NCI-H748 (cell line): ENCODE measurements at regions not wholly inside any gene's neighbourhood (a gene's known extent, or its start where the extent isn't known, plus 50 kb on each side); places are given as distances from the start of the nearest gene placed in this dataset.
"Not testable (repeated sequence)": the region's sequence is repeated elsewhere in the genome, so short reads cannot be mapped to it uniquely, and the experiment has no call there.

Experiments
- DNase-seq: peaks from one replicate; lab custom pipeline; 2025; ENCODE audit not compliant: unreplicated experiment; lab: John Stamatoyannopoulos, UW

GRCh38 chr14:71619472-71619871 lies 312.8 kb upstream of the RGS6 start:
- no peak for DNase-seq

- no peak for DNase-seq
These were observed 311.8 kb upstream of the RGS6 start for GRCh38 chr14:71620401-71620800.

- no peak for DNase-seq
These were observed 311.0 kb upstream of the RGS6 start for GRCh38 chr14:71621276-71621675.

- no peak for DNase-seq
These were observed 310.1 kb upstream of the RGS6 start for GRCh38 chr14:71621980-71622605.

- DNase-seq, result no peak
These were observed 308.3 kb upstream of the RGS6 start for GRCh38 chr14:71623939-71624338.

GRCh38 chr14:71625175-71625574 lies 307.1 kb upstream of the RGS6 start:
- DNase-seq, result no peak

GRCh38 chr14:71625891-71626701 lies 306.1 kb upstream of the RGS6 start:
- no peak for DNase-seq

- no peak for DNase-seq
These were observed 303.8 kb upstream of the RGS6 start for GRCh38 chr14:71628433-71628832.

- DNase-seq, result no peak
These were observed 303.0 kb upstream of the RGS6 start for GRCh38 chr14:71629250-71629649.

GRCh38 chr14:71629765-71630492 lies 302.3 kb upstream of the RGS6 start:
- no peak for DNase-seq

GRCh38 chr14:71631030-71631429 lies 301.2 kb upstream of the RGS6 start:
- not testable (repeated sequence) for DNase-seq

GRCh38 chr14:71632440-71632946 lies 299.7 kb upstream of the RGS6 start:
- no peak for DNase-seq

- no peak for DNase-seq
These were observed 296.2 kb upstream of the RGS6 start for GRCh38 chr14:71636076-71636475.

- no peak for DNase-seq
These were observed 295.3 kb upstream of the RGS6 start for GRCh38 chr14:71636820-71637471.

- no peak for DNase-seq
These were observed 293.6 kb upstream of the RGS6 start for GRCh38 chr14:71638523-71639196.

GRCh38 chr14:71642715-71643114 lies 289.5 kb upstream of the RGS6 start:
- no peak for DNase-seq

GRCh38 chr14:71645656-71646055 lies 286.6 kb upstream of the RGS6 start:
- DNase-seq, result no peak

- no peak for DNase-seq
These were observed 285.7 kb upstream of the RGS6 start for GRCh38 chr14:71646518-71646917.

- DNase-seq, result peak; percentile 86
These were observed 285.0 kb upstream of the RGS6 start for GRCh38 chr14:71647086-71647784.

- no peak for DNase-seq
These were observed 283.5 kb upstream of the RGS6 start for GRCh38 chr14:71648725-71649124.
